BJ (cell line): ENCODE measurements at regions not wholly inside any gene's neighbourhood (a gene's known extent, or its start where the extent isn't known, plus 50 kb on each side); places are given as distances from the start of the nearest gene placed in this dataset.

Experiments used
- CTCF ChIA-PET: fragments of 350-600 bp; formaldehyde crosslinking; extraction: SDS; loops from one replicate; lab custom pipeline; 2021; ENCODE audit warnings: antibody characterized with exemption, inconsistent platforms; lab: Yijun Ruan, JAX
- POLR2A ChIA-PET: fragments of 300-600 bp; sonication (Branson Sonifier 250); formaldehyde crosslinking; extraction: SDS; loops from one replicate; lab custom pipeline; 2021; ENCODE audit warnings: antibody characterized with exemption; lab: Charles Lee
- DNase-seq: peaks from one replicate; pipeline ENCODE4 v3.0.0-alpha.2; 2011; ENCODE audit warnings: low read depth
- H3K27me3 ChIP-seq: 2 replicates; pipeline ENCODE4 v1.6.0; 2011; ENCODE audit warnings: low read length; ENCODE audit not compliant: control insufficient read depth, insufficient read depth
- H3K36me3 ChIP-seq: 2 replicates; pipeline ENCODE4 v1.5.1; 2011; ENCODE audit warnings: low read length; ENCODE audit not compliant: control insufficient read depth, insufficient read depth
- H3K4me3 ChIP-seq: 2 replicates; pipeline ENCODE4 v1.5.1; 2011; ENCODE audit warnings: low read depth, mild to moderate bottlenecking, control low read depth, low read length
- TF ChIP-seq, protein P1 (sequence below): IDR thresholded peaks from 2 replicates; pipeline ENCODE4 v1.5.1; 2011; ENCODE audit warnings: low read depth, mild to moderate bottlenecking, control low read depth, inconsistent platforms, low read length, moderate library complexity; ENCODE audit not compliant: insufficient read depth

DNA sequence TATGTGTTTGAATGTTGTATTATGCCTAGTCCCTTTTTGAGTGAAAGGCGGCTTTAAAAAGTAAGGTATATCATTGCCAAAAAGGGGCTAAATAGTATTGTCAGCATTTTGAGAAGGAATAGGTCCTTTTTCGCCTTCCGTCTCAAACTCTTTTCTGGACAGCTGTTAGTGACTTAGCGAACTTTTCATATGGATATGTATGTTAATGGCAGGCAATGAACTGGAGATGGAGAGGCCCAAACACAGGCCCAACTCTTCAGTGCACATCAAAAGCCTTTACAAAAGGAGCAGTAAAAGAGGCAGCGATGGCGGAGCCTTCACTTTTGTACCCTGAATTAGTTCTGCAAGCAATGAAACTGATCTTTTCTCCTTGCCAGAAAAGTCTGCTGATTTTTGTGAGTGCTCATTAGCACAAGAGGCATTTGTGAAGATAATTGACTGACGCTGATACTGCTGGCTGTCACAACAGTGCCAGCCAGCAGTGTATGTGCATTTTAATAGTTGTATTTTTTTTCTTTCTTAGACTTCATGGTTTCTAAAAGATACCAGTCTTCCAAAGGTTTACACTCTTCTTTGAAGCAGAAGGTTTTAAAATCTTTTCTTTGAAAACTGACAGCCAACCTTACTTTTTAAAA is 243.7 kb upstream of the SP8 start:
- H3K4me3 ChIP-seq = no peak overlapping the region
- no peak for DNase-seq
- H3K27me3 ChIP-seq = no peaks in the 10 kb centered on the region
- TF ChIP-seq, protein P1, sequence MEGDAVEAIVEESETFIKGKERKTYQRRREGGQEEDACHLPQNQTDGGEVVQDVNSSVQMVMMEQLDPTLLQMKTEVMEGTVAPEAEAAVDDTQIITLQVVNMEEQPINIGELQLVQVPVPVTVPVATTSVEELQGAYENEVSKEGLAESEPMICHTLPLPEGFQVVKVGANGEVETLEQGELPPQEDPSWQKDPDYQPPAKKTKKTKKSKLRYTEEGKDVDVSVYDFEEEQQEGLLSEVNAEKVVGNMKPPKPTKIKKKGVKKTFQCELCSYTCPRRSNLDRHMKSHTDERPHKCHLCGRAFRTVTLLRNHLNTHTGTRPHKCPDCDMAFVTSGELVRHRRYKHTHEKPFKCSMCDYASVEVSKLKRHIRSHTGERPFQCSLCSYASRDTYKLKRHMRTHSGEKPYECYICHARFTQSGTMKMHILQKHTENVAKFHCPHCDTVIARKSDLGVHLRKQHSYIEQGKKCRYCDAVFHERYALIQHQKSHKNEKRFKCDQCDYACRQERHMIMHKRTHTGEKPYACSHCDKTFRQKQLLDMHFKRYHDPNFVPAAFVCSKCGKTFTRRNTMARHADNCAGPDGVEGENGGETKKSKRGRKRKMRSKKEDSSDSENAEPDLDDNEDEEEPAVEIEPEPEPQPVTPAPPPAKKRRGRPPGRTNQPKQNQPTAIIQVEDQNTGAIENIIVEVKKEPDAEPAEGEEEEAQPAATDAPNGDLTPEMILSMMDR = no peak
- no peaks in the 10 kb centered on the region for H3K36me3 ChIP-seq
- ChIA-PET CTCF (no interaction called here), POLR2A (no interaction called here)

DNA sequence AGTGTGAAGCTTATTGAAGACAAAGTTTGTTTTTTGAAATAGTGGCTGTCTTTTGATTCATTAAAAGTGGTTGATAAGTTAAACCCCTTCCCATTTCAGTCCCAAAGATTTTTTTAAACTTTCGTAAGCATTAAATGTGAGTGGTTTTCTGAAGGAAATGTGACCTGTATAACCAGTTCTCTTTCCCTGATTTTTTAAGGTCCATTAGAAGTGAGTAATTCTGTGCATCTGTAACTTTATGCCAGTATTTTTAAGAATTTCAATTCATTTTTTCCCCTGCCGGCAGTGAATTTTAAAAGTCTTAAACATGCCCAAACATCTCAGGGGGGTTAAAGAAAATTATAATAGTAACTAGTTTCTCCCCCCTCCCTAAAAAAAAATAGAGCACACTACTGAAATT is 254.6 kb upstream of the SP8 start:
- Histone ChIP-seq H3K27me3 (no peaks in the 10 kb centered on the region), H3K4me3 (no peak overlapping the region), H3K36me3 (no peaks in the 10 kb centered on the region)
- TF ChIP-seq, protein P1 = no peak
- ChIA-PET POLR2A (no interaction called here), CTCF (no interaction called here)
- no peak for DNase-seq

DNA sequence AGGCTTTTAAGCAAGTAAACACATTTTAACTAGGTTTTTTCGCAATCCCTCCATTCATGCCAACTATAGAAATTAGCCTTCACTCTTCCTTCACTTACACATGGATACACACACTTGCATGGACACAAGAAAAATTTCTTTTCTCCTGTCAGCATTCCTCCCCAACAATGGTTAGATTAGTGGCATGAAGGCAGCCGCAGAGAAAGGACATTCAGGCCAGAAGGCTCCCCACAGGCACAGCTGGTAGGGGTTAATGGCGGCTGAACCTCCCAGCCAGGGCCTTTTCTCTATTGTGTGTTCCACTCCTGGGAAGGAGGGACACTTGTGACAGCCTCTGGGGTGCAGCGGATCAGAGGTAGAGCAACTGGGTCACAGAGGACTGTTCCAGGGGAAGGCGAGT is 255.0 kb upstream of the SP8 start:
- no peaks in the 10 kb centered on the region for H3K27me3 ChIP-seq
- TF ChIP-seq, protein P1 = no peak
- no peak overlapping the region for H3K4me3 ChIP-seq
- CTCF ChIA-PET = no interaction called here
- no peaks in the 10 kb centered on the region for H3K36me3 ChIP-seq
- DNase-seq = no peak
- POLR2A ChIA-PET = no interaction called here

DNA sequence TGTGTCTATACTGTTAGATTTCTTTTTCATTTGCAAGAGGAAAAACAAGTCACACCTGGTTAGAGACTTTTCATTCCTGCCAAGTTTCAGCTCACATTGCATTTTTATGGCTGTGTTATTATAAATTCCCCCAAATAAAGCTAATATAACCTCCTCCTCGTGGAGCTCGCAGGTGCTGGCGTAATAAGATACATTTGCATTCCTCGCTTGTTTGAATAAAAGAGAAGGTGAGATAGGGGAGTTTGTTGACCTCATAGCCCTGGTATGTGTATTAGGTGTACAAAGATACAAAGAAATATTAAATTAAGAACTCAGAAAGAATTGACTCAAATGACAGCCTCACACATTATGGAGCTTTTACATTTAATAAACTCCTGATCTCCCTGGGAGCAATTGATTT is 257.7 kb upstream of the SP8 start:
- Histone ChIP-seq H3K27me3 (no peaks in the 10 kb centered on the region), H3K36me3 (no peaks in the 10 kb centered on the region), H3K4me3 (no peak overlapping the region)
- TF ChIP-seq, protein P1 = no peak
- DNase-seq = no peak
- POLR2A ChIA-PET = no interaction called here
- CTCF ChIA-PET = no interaction called here

DNA sequence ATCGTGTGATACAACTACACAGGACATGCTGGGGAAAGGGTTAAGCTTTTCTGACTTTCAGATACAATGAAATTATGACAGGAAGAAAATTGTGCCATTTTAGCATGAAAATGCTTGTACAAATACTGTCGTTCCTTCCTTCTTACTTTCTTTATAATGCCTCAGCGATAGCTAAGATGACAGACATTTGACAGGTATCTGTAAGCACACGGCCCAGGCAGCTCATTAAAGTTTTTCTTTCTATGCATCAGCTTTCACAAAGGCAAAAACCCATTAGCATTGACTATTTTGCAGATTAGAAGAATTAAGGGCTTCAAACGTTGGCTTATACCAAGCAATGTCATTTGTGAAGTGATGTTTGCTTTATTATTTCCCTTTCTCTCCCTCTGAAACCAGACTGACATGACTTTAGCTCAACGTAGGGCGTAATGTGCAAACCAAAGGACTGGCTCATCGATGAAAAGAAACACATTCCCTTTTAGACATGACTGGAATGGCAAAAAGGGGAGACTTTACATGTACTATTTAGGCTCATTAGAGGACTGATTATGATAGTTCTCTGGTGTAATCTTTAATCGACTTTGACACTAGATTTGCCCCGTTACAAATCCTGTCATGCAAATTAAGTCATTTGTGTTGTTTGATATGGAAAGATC is 258.4 kb upstream of the SP8 start:
- Histone ChIP-seq H3K36me3 (no peaks in the 10 kb centered on the region), H3K27me3 (no peaks in the 10 kb centered on the region), H3K4me3 (no peak overlapping the region)
- POLR2A ChIA-PET = no interaction called here
- TF ChIP-seq, protein P1 = no peak
- no peak for DNase-seq
- CTCF ChIA-PET = no interaction called here
